GM12878 (cell line): ENCODE measurements at regions not wholly inside any gene's neighbourhood (a gene's known extent, or its start where the extent isn't known, plus 50 kb on each side); places are given as distances from the start of the nearest gene placed in this dataset.
"Not testable (repeated sequence)": the region's sequence is repeated elsewhere in the genome, so short reads cannot be mapped to it uniquely, and the experiment has no call there.

ENCODE experiments used
- ATAC-seq: fragments of 200-7000 bp; cut with Tn5 transposase; 3 replicates; pipeline ENCODE4 v1.9.1; 2020; ENCODE audit warnings: mild to moderate bottlenecking, moderate library complexity
- BruUV-seq: library from RNA; stranded (reverse); fragments of 400-500 nt; replicated peaks from 2 replicates; lab custom pipeline; 2021; lab: Mats Ljungman, UMichigan
- CTCF ChIA-PET: fragments of 300-600 bp; sonication (Branson Sonifier 250); formaldehyde crosslinking; extraction: SDS; loops from one replicate; lab custom pipeline; 2021; ENCODE audit warnings: inconsistent platforms; lab: Yijun Ruan, JAX
- POLR2A ChIA-PET: fragments of 350-600 bp; formaldehyde crosslinking; extraction: SDS; loops from one replicate; lab custom pipeline; 2021; ENCODE audit warnings: inconsistent platforms; lab: Charles Lee
- RAD21 ChIA-PET: fragments of 300-600 bp; sonication (Branson Sonifier 250); formaldehyde crosslinking; loops from one replicate; lab custom pipeline; 2023; ENCODE audit warnings: antibody characterized with exemption; ENCODE audit not compliant: unreplicated experiment; lab: Charles Lee
- SMC1A ChIA-PET: fragments of 300-600 bp; sonication (Branson Sonifier 250); formaldehyde crosslinking; loops from one replicate; lab custom pipeline; 2023; ENCODE audit not compliant: unreplicated experiment, uncharacterized antibody; lab: Charles Lee
- DNase-seq: peaks from one replicate; pipeline ENCODE4 v3.0.0-alpha.2; 2011; ENCODE audit warnings: low read depth, low spot score
- FAIRE-seq: peaks from 3 replicates; lab custom pipeline; 2011; peaks lifted over from hg19 to GRCh38; lab: Jason Lieb, UNC
- H2AFZ ChIP-seq: 2 replicates; pipeline ENCODE4 v1.6.0; 2011; ENCODE audit warnings: low read depth, low read length, control low read depth; ENCODE audit not compliant: control insufficient read depth
- H3K27ac ChIP-seq: 2 replicates; pipeline ENCODE4 v1.5.1; 2011; ENCODE audit warnings: control low read depth; ENCODE audit not compliant: control insufficient read depth, insufficient read depth
- H3K27me3 ChIP-seq, 2 experiments: replicated peaks in 1 of 2; 2 replicates each; pipeline versions ENCODE4 v1.6.0 to v1.6.1; 2011; ENCODE audit warnings: low read length in 1 of 2; ENCODE audit not compliant: control insufficient read depth in 2 of 2, insufficient read depth in 2 of 2
- H3K36me3 ChIP-seq, 2 experiments: 2 replicates each; pipeline ENCODE4 v1.5.1; 2011; ENCODE audit warnings: low read length in 1 of 2; ENCODE audit not compliant: control insufficient read depth in 2 of 2, insufficient read depth in 2 of 2
- H3K4me1 ChIP-seq: 2 replicates; pipeline ENCODE4 v1.6.1; 2011; ENCODE audit warnings: mild to moderate bottlenecking, low read length, moderate library complexity, mixed read lengths; ENCODE audit not compliant: control insufficient read depth, insufficient read depth
- H3K4me2 ChIP-seq: 2 replicates; pipeline ENCODE4 v1.6.0; 2011; ENCODE audit warnings: control low read depth; ENCODE audit not compliant: control insufficient read depth, insufficient read depth
- H3K4me3 ChIP-seq: fragments of 200-600 bp; sonication (generic); 2 replicates; pipeline ENCODE4 v1.5.1; 2016
- H3K79me2 ChIP-seq: 2 replicates; pipeline ENCODE4 v1.6.0; 2011; ENCODE audit warnings: low read length; ENCODE audit not compliant: control insufficient read depth, insufficient read depth
- H3K9ac ChIP-seq: 2 replicates; pipeline ENCODE4 v1.8.0; 2011; ENCODE audit warnings: low read length, control low read depth, mixed read lengths; ENCODE audit not compliant: control insufficient read depth, insufficient read depth
- H3K9me3 ChIP-seq: replicated peaks from 3 replicates; pipeline ENCODE4 v1.5.1; 2011; ENCODE audit warnings: mild to moderate bottlenecking, low read length; ENCODE audit not compliant: control insufficient read depth, insufficient read depth
- H4K20me1 ChIP-seq: 2 replicates; pipeline ENCODE4 v1.6.0; 2011; ENCODE audit not compliant: control insufficient read depth, insufficient read depth
- BMI1 ChIP-seq: fragments of 450-650 bp; IDR thresholded peaks from 2 replicates; pipeline ENCODE4 v1.6.1; 2016; ENCODE audit warnings: mild to moderate bottlenecking, moderate library complexity, borderline replicate concordance
- POLR2AphosphoS5 ChIP-seq: IDR thresholded peaks from 2 replicates; pipeline ENCODE4 v1.6.1; 2011; ENCODE audit warnings: mild to moderate bottlenecking, low read length, inconsistent platforms
- TCF3 ChIP-seq: IDR thresholded peaks from 2 replicates; pipeline ENCODE4 v1.6.1; 2012; ENCODE audit warnings: low read depth, mild to moderate bottlenecking, low read length, borderline replicate concordance; ENCODE audit not compliant: insufficient read depth
- WGBS: methylation state at CpG from one replicate; pipeline ENCODE4 v1.1.6; 2016; ENCODE audit warnings: low lambda C conversion rate; ENCODE audit not compliant: insufficient replicate concordance, insufficient coverage; ENCODE audit errors: missing lambda C conversion rate; 5-methylcytosine and 5-hydroxymethylcytosine counted together
- in situ Hi-C: fragments of 300-500 bp; cut with MboI; formaldehyde crosslinking; loops from 9 replicates; pipeline ENCODE4 v1.14.3; 2018; ENCODE audit warnings: mixed read lengths
- intact Hi-C: fragments of 100-400 bp; cut with micrococcal nuclease; formaldehyde crosslinking; loops from one replicate; pipeline ENCODE4 v1.14.2; 2022; ENCODE audit not compliant: unreplicated experiment
- TF ChIP-seq, protein P1 (sequence below): fragments of 450-650 bp; IDR thresholded peaks from 2 replicates; pipeline ENCODE4 v1.6.1; 2016; ENCODE audit warnings: mild to moderate bottlenecking
- TF ChIP-seq, protein P2 (sequence below): fragments of 450-650 bp; conservative IDR thresholded peaks from 2 replicates; pipeline ENCODE4 v1.6.1; 2017; ENCODE audit warnings: mild to moderate bottlenecking, moderate library complexity
- TF ChIP-seq, protein P3 (sequence below): IDR thresholded peaks from 2 replicates; pipeline ENCODE4 v1.6.1; 2012; ENCODE audit warnings: improper control_type of control experiment, low read depth, low read length; ENCODE audit not compliant: insufficient replicate concordance

DNA sequence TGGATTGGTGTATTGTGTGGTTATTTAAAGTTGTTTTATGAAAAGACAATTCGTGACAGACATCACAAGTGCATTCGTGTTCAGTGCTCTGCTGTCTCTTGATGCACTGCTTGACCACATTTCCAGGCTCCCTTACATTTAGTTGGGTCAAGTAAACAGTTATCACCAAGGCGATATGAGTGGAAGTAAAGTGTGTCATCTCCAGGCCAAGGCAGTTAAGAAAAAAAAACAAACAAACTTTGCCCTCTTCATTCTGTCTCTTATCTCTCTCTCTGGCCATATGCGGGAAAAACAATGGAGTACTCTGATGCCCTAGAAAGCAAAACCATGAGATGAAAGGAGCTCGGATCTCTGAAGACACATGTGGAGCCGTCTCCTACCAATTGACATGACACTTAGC is 131.1 kb downstream of the DSEL start (continued):
- TF ChIP-seq, protein P1, sequence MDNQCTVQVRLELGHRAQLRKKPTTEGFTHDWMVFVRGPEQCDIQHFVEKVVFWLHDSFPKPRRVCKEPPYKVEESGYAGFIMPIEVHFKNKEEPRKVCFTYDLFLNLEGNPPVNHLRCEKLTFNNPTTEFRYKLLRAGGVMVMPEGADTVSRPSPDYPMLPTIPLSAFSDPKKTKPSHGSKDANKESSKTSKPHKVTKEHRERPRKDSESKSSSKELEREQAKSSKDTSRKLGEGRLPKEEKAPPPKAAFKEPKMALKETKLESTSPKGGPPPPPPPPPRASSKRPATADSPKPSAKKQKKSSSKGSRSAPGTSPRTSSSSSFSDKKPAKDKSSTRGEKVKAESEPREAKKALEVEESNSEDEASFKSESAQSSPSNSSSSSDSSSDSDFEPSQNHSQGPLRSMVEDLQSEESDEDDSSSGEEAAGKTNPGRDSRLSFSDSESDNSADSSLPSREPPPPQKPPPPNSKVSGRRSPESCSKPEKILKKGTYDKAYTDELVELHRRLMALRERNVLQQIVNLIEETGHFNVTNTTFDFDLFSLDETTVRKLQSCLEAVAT, result no peak
- no peak for TF ChIP-seq BMI1
- no peak for TF ChIP-seq POLR2AphosphoS5

DNA sequence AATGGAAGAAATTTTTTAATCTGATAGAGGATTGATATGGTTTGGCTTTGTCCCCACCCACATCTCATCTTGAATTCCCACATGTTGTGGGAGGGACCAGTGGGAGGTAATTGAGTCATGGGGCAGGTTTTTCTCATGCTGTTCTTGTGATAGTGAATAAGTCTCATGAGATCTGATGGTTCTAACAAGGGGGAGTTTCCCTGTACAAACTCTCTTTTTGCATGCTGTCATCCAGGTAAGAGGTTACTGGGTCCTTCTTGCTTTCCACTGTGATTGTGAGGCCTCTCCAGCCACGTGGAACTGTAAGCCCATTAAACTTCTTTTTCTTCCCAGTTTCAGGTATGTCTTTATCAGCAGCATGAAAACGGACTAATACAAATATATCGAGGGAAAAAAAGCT is 132.5 kb downstream of the DSEL start:
- WGBS, result 0% methylated on average over 3 of the region's 3 CpGs

DNA sequence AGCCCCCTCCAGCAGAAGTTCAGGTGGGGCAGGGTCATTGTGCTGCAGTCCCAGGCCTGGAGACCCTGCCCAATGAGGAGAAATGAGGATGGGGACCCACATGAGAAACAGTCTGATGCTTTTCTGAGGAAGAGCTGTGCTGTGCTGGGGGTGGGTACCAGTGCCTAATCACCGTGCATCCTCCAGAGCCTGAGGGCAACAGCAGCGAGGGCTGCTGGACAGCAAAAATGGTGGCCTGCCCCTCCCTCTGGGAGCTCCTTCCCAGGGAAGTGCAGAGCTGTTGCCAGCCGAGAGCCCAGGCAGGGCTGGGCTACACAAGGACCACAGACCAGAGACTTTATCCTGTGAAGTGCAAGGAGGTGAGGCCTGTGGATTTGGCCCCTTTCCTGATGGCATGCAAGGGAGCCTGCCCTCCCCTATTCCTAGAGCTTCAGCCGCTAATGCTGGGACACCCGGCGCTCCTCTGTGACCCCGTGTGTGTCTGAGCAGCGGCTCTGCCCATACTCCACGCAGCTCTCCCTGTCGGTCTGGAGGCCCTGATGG is 134.8 kb downstream of the DSEL start:
- Histone ChIP-seq H3K27ac (no peak overlapping the region), H3K4me2 (no peak overlapping the region), H3K9ac (no peak overlapping the region), H3K4me1 (no peaks in the 10 kb centered on the region), H3K36me3 (no peaks in the 10 kb centered on the region), H3K79me2 (no peaks in the 10 kb centered on the region), H4K20me1 (no peaks in the 10 kb centered on the region), H3K27me3 (no peaks in the 10 kb centered on the region), H3K9me3 (no peaks in the 10 kb centered on the region), H2AFZ (no peak overlapping the region), H3K4me3 (no peak overlapping the region)
- ATAC-seq (no peak), DNase-seq (no peak), FAIRE-seq (no peak)
- ChIA-PET SMC1A (no interaction called here), RAD21 (no interaction called here), CTCF (no interaction called here), POLR2A (no interaction called here)
- in situ Hi-C loops (no loop called here), intact Hi-C loops (no loop called here)
- no TSS peak for BruUV-seq
- 42% methylated on average over 10 of the region's 10 CpGs for WGBS
- TF ChIP-seq, protein P2, sequence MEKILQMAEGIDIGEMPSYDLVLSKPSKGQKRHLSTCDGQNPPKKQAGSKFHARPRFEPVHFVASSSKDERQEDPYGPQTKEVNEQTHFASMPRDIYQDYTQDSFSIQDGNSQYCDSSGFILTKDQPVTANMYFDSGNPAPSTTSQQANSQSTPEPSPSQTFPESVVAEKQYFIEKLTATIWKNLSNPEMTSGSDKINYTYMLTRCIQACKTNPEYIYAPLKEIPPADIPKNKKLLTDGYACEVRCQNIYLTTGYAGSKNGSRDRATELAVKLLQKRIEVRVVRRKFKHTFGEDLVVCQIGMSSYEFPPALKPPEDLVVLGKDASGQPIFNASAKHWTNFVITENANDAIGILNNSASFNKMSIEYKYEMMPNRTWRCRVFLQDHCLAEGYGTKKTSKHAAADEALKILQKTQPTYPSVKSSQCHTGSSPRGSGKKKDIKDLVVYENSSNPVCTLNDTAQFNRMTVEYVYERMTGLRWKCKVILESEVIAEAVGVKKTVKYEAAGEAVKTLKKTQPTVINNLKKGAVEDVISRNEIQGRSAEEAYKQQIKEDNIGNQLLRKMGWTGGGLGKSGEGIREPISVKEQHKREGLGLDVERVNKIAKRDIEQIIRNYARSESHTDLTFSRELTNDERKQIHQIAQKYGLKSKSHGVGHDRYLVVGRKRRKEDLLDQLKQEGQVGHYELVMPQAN, result no peak
- no peak for TF ChIP-seq TCF3
- TF ChIP-seq, protein P3, sequence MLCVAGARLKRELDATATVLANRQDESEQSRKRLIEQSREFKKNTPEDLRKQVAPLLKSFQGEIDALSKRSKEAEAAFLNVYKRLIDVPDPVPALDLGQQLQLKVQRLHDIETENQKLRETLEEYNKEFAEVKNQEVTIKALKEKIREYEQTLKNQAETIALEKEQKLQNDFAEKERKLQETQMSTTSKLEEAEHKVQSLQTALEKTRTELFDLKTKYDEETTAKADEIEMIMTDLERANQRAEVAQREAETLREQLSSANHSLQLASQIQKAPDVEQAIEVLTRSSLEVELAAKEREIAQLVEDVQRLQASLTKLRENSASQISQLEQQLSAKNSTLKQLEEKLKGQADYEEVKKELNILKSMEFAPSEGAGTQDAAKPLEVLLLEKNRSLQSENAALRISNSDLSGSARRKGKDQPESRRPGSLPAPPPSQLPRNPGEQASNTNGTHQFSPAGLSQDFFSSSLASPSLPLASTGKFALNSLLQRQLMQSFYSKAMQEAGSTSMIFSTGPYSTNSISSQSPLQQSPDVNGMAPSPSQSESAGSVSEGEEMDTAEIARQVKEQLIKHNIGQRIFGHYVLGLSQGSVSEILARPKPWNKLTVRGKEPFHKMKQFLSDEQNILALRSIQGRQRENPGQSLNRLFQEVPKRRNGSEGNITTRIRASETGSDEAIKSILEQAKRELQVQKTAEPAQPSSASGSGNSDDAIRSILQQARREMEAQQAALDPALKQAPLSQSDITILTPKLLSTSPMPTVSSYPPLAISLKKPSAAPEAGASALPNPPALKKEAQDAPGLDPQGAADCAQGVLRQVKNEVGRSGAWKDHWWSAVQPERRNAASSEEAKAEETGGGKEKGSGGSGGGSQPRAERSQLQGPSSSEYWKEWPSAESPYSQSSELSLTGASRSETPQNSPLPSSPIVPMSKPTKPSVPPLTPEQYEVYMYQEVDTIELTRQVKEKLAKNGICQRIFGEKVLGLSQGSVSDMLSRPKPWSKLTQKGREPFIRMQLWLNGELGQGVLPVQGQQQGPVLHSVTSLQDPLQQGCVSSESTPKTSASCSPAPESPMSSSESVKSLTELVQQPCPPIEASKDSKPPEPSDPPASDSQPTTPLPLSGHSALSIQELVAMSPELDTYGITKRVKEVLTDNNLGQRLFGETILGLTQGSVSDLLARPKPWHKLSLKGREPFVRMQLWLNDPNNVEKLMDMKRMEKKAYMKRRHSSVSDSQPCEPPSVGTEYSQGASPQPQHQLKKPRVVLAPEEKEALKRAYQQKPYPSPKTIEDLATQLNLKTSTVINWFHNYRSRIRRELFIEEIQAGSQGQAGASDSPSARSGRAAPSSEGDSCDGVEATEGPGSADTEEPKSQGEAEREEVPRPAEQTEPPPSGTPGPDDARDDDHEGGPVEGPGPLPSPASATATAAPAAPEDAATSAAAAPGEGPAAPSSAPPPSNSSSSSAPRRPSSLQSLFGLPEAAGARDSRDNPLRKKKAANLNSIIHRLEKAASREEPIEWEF, result no peak

More for the DNA sequence above, 132.5 kb downstream of the DSEL start:
- H3K4me3 ChIP-seq, H3K36me3 ChIP-seq, BruUV-seq, H4K20me1 ChIP-seq, H3K27me3 ChIP-seq, FAIRE-seq, H3K4me1 ChIP-seq, ATAC-seq, H3K27ac ChIP-seq, intact Hi-C loops, H3K4me2 ChIP-seq, H3K9me3 ChIP-seq, H3K79me2 ChIP-seq, H2AFZ ChIP-seq, H3K9ac ChIP-seq, RAD21 ChIA-PET, CTCF ChIA-PET, in situ Hi-C loops, SMC1A ChIA-PET, DNase-seq, POLR2A ChIA-PET: not testable (repeated sequence)
